Stomach (tissue), 4 donors: ENCODE measurements at regions not wholly inside any gene's neighbourhood (a gene's known extent, or its start where the extent isn't known, plus 50 kb on each side); places are given as distances from the start of the nearest gene placed in this dataset.

Source experiments
- CTCF ChIP-seq, 7 experiments: fragments of 450-650 bp in 4 of 7; fragments of 200-600 bp in 3 of 7; sonication (generic) in 3 of 7; IDR thresholded peaks; one replicate each; pipeline ENCODE4 v1.5.1; 2016 to 2019; ENCODE audit warnings: antibody characterized with exemption in 7 of 7, control low read depth in 2 of 7, mild to moderate bottlenecking in 1 of 7
- POLR2A ChIP-seq, 4 donors: fragments of 450-650 bp; IDR thresholded peaks; one replicate each; pipeline ENCODE4 v1.6.1; 2016; ENCODE audit warnings: antibody characterized with exemption in 4 of 4, control low read depth in 2 of 4, mild to moderate bottlenecking in 1 of 4, moderate library complexity in 1 of 4

GRCh38 chr4:96312046-96312685, 472.3 kb downstream of the PDHA2 start:
- TF ChIP-seq CTCF (IDR thresholded peaks at IDR 0.05) (no peak), POLR2A (IDR thresholded peaks at IDR 0.05) (no peak)
